ENCODE measurements at regions not wholly inside any gene's neighbourhood (a gene's known extent, or its start where the extent isn't known, plus 50 kb on each side); places are given as distances from the start of the nearest gene placed in this dataset.
"Not testable (repeated sequence)": the region's sequence is repeated elsewhere in the genome, so short reads cannot be mapped to it uniquely, and the experiment has no call there.

DNA sequence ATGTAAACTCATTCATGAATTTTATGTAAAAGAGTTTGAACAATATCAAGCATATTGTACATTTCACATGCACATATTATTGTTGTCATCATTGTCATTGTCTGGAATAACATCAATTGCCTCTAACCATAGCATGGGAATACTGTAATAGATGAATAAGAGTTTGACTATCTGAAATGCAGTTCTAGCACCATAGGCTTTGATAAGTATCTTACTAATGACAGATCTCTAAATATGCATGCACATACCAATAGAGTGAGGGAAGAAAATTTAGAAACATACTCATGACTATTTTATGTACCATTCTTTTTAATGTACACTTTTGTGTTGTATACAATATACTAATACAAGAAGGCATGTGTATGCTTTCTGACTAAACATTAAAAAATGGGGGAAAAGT lies 161.6 kb upstream of the SPRY1 start:
- TF ChIP-seq, protein P1, sequence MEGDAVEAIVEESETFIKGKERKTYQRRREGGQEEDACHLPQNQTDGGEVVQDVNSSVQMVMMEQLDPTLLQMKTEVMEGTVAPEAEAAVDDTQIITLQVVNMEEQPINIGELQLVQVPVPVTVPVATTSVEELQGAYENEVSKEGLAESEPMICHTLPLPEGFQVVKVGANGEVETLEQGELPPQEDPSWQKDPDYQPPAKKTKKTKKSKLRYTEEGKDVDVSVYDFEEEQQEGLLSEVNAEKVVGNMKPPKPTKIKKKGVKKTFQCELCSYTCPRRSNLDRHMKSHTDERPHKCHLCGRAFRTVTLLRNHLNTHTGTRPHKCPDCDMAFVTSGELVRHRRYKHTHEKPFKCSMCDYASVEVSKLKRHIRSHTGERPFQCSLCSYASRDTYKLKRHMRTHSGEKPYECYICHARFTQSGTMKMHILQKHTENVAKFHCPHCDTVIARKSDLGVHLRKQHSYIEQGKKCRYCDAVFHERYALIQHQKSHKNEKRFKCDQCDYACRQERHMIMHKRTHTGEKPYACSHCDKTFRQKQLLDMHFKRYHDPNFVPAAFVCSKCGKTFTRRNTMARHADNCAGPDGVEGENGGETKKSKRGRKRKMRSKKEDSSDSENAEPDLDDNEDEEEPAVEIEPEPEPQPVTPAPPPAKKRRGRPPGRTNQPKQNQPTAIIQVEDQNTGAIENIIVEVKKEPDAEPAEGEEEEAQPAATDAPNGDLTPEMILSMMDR (IDR thresholded peaks at IDR 0.05; ENCODE audit: partially characterized antibody, unreplicated experiment): no peak
- Mint-ChIP-seq H3K4me3 (ENCODE audit: unreplicated experiment) (no peak overlapping the region), H3K4me1 (ENCODE audit: low read depth, unreplicated experiment) (peaks cover 25% of the 10 kb centered on the region), H3K36me3 (ENCODE audit: unreplicated experiment) (no peaks in the 10 kb centered on the region), H3K9me3 (ENCODE audit: unreplicated experiment) (no peaks in the 10 kb centered on the region), H3K27ac (ENCODE audit: unreplicated experiment) (no peak overlapping the region), H3K27me3 (ENCODE audit: unreplicated experiment) (peaks cover 2% of the 10 kb centered on the region)
- no peak for DNase-seq

DNA sequence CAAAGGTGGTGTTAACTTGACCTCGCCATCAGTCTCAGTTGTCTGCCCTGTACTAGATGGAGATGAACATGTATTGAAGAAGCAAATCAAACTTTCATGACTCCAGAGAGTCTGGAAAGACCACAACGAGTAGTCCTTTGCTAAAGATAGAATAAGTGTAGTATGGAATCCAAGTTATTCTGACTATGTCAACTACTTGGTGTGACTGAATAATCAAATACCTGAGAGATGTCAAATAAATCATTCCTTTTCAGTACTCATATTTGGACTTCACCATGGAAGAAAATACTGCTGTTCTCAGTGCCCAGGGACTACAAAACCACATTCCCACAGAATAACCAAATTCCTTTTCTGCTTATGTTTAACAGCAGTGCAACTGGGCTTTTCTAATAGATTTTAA lies 161.2 kb upstream of the SPRY1 start:
- no peak for DNase-seq
- H3K4me3 Mint-ChIP-seq (ENCODE audit: unreplicated experiment): no peak overlapping the region
- H3K27ac Mint-ChIP-seq (ENCODE audit: unreplicated experiment): no peak overlapping the region
- peaks cover 2% of the 10 kb centered on the region for H3K27me3 Mint-ChIP-seq (ENCODE audit: unreplicated experiment)
- H3K9me3 Mint-ChIP-seq (ENCODE audit: unreplicated experiment): no peaks in the 10 kb centered on the region
- H3K4me1 Mint-ChIP-seq (ENCODE audit: low read depth, unreplicated experiment): peaks cover 25% of the 10 kb centered on the region
- TF ChIP-seq, protein P1 (IDR thresholded peaks at IDR 0.05; ENCODE audit: partially characterized antibody, unreplicated experiment): no peak
- no peaks in the 10 kb centered on the region for H3K36me3 Mint-ChIP-seq (ENCODE audit: unreplicated experiment)

DNA sequence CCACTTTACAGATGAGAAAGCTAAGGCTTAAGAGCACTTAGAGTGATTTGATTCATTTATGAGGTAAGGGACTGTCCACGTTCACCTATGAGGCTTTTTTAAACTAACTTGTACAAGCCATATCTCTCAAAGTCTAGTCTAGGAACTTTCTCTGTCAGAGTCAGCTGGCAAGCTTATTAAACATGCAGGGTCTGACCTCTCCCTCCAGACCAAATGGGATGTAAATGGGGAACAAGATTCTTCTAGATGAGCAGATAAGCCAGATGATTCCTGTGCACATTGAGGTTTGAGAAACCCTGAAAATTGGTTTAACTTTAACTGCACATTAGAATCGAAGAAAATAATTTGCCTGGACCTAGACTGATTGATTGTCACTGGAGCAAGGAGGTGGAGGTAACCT lies 160.0 kb upstream of the SPRY1 start:
- DNase-seq: no peak
- peaks cover 2% of the 10 kb centered on the region for H3K27me3 Mint-ChIP-seq (ENCODE audit: unreplicated experiment)
- TF ChIP-seq, protein P1 (IDR thresholded peaks at IDR 0.05; ENCODE audit: partially characterized antibody, unreplicated experiment): no peak
- H3K9me3 Mint-ChIP-seq (ENCODE audit: unreplicated experiment): no peaks in the 10 kb centered on the region
- H3K4me1 Mint-ChIP-seq (ENCODE audit: low read depth, unreplicated experiment): peaks cover 25% of the 10 kb centered on the region
- peaks cover 4% of the 10 kb centered on the region for H3K36me3 Mint-ChIP-seq (ENCODE audit: unreplicated experiment)
- H3K27ac Mint-ChIP-seq (ENCODE audit: unreplicated experiment): no peak overlapping the region
- no peak overlapping the region for H3K4me3 Mint-ChIP-seq (ENCODE audit: unreplicated experiment)

DNA sequence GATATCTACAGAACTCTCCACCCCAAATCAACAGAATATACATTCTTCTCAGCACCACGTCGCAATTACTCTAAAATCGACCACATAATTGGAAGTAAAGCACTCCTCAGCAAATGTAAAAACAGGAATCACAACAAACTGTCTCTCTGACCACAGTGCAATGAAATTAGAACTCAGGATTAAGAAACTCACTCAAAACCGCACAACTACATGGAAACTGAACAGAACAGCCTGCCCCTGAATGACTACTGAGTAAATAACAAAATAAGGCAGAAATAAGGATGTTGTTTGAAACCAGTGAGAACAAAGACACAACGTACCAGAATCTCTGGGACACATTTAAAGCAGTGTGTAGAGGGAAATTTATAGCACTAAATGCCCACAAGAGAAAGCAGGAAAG lies 156.3 kb upstream of the SPRY1 start:
- H3K4me3 Mint-ChIP-seq (ENCODE audit: unreplicated experiment); H3K4me1 Mint-ChIP-seq (ENCODE audit: low read depth, unreplicated experiment); H3K36me3 Mint-ChIP-seq (ENCODE audit: unreplicated experiment); H3K27me3 Mint-ChIP-seq (ENCODE audit: unreplicated experiment); H3K9me3 Mint-ChIP-seq (ENCODE audit: unreplicated experiment); H3K27ac Mint-ChIP-seq (ENCODE audit: unreplicated experiment); DNase-seq: not testable (repeated sequence)

DNA sequence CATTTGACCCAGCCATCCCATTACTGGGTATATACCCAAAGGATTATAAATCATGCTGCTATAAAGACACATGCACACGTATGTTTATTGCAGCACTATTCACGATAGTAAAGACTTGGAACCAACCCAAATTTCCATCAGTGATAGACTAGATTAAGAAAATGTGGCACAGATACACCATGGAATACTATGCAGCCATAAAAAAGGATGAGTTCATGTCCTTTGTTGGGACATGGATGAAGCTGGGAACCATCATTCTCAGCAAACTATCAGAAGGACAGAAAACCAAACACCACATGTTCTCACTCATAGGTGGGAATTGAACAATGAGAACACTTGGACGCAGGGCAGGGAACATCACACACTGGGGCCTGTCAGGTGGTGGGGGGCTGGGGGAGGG lies 153.4 kb upstream of the SPRY1 start:
- H3K36me3 Mint-ChIP-seq (ENCODE audit: unreplicated experiment); H3K9me3 Mint-ChIP-seq (ENCODE audit: unreplicated experiment); H3K4me3 Mint-ChIP-seq (ENCODE audit: unreplicated experiment); H3K27me3 Mint-ChIP-seq (ENCODE audit: unreplicated experiment); H3K27ac Mint-ChIP-seq (ENCODE audit: unreplicated experiment); H3K4me1 Mint-ChIP-seq (ENCODE audit: low read depth, unreplicated experiment); DNase-seq: not testable (repeated sequence)

DNA sequence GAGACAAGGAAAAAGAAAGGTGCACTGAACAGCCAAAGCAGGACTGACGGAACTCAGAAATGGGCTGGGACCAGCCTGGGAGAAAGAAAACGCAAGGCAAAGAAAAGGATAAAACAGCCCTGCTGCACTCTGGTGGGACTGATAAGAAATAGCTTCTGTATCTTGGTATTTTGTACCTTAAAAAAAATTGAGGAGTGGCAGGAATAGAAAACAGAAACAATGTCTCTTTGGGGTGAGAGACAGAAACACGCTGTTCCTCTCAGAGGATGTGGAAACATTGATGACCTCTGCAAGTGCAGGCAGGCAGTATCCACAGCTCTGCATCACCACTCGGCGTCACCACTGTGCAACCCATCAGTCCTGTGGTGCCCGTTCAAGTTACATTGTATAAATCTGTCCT lies 152.5 kb upstream of the SPRY1 start:
- no peak for DNase-seq

More for the DNA sequence above, 152.5 kb upstream of the SPRY1 start:
- H3K27me3 Mint-ChIP-seq (ENCODE audit: unreplicated experiment): no peaks in the 10 kb centered on the region
- TF ChIP-seq, protein P1 (IDR thresholded peaks at IDR 0.05; ENCODE audit: partially characterized antibody, unreplicated experiment): no peak
- H3K9me3 Mint-ChIP-seq (ENCODE audit: unreplicated experiment): peaks cover 1% of the 10 kb centered on the region
- no peak overlapping the region for H3K27ac Mint-ChIP-seq (ENCODE audit: unreplicated experiment)
- H3K4me1 Mint-ChIP-seq (ENCODE audit: low read depth, unreplicated experiment): peaks cover 9% of the 10 kb centered on the region
- H3K36me3 Mint-ChIP-seq (ENCODE audit: unreplicated experiment): peaks cover 9% of the 10 kb centered on the region
- H3K4me3 Mint-ChIP-seq (ENCODE audit: unreplicated experiment): no peak overlapping the region
